SK-N-SH (cell line): ENCODE measurements at regions not wholly inside any gene's neighbourhood (a gene's known extent, or its start where the extent isn't known, plus 50 kb on each side); places are given as distances from the start of the nearest gene placed in this dataset.

Experiments
- CTCF ChIP-seq: fragments of 200-600 bp; sonication (generic); IDR thresholded peaks from 2 replicates; pipeline ENCODE4 v1.6.1; 2017; ENCODE audit warnings: antibody characterized with exemption, mild to moderate bottlenecking, moderate library complexity
- YY1 ChIP-seq: IDR thresholded peaks from 2 replicates; pipeline ENCODE4 v1.4.0; 2012; ENCODE audit warnings: low read depth, mild to moderate bottlenecking

GRCh38 chr18:29962579-29962978, 1080.0 kb downstream of the DSC3 start:
- TF ChIP-seq YY1 = no peak
- TF ChIP-seq CTCF = no peak
